Endodermal cell (in vitro differentiated cells): ENCODE measurements at regions not wholly inside any gene's neighbourhood (a gene's known extent, or its start where the extent isn't known, plus 50 kb on each side); places are given as distances from the start of the nearest gene placed in this dataset.

ENCODE experiments used
- DNase-seq: peaks from one replicate; pipeline ENCODE4 v3.0.0-alpha.2; 2017
- H3K27ac ChIP-seq: 2 replicates; pipeline ENCODE4 v1.5.1; 2013; ENCODE audit warnings: mild to moderate bottlenecking, low read depth, low read length, moderate library complexity
- H3K27me3 ChIP-seq: 2 replicates; pipeline ENCODE4 v1.6.1; 2013; ENCODE audit warnings: mild to moderate bottlenecking, low read length, moderate library complexity; ENCODE audit not compliant: insufficient read depth, control insufficient read depth, poor library complexity, severe bottlenecking
- H3K36me3 ChIP-seq: 2 replicates; pipeline ENCODE4 v1.7.0; 2013; ENCODE audit warnings: mild to moderate bottlenecking, low read length, moderate library complexity; ENCODE audit not compliant: control insufficient read depth, insufficient read depth
- H3K4me1 ChIP-seq: one replicate; pipeline ENCODE4 v1.7.0; 2013; ENCODE audit warnings: low read length; ENCODE audit not compliant: control insufficient read depth, insufficient read depth
- H3K4me3 ChIP-seq: 2 replicates; pipeline ENCODE4 v1.5.1; 2013; ENCODE audit warnings: mild to moderate bottlenecking, low read length, moderate library complexity
- H3K9ac ChIP-seq: 2 replicates; pipeline ENCODE4 v1.6.1; 2013; ENCODE audit warnings: mild to moderate bottlenecking, low read length, moderate library complexity; ENCODE audit not compliant: poor library complexity, severe bottlenecking; ENCODE audit errors: extremely low read depth
- H3K9me3 ChIP-seq: 2 replicates; pipeline ENCODE4 v1.6.1; 2013; ENCODE audit warnings: mild to moderate bottlenecking, low read length, moderate library complexity; ENCODE audit not compliant: control insufficient read depth
- H3K27ac Mint-ChIP-seq: 2 replicates; pipeline ENCODE4 v1.8.0; 2020; ENCODE audit warnings: mixed read lengths
- H3K27me3 Mint-ChIP-seq: 2 replicates; pipeline ENCODE4 v1.8.0; 2021; ENCODE audit warnings: mild to moderate bottlenecking, mixed read lengths; ENCODE audit not compliant: insufficient read depth
- H3K36me3 Mint-ChIP-seq: 2 replicates; pipeline ENCODE4 v1.8.0; 2020; ENCODE audit warnings: low read depth, mixed read lengths
- H3K4me1 Mint-ChIP-seq: 2 replicates; pipeline ENCODE4 v1.8.0; 2020; ENCODE audit warnings: mixed read lengths
- H3K4me3 Mint-ChIP-seq: 2 replicates; pipeline ENCODE4 v1.8.0; 2020; ENCODE audit warnings: mild to moderate bottlenecking, moderate library complexity, mixed read lengths
- H3K9me3 Mint-ChIP-seq: 2 replicates; pipeline ENCODE4 v1.8.0; 2020; ENCODE audit warnings: mild to moderate bottlenecking, mixed read lengths
- CTCF ChIP-seq: fragments of 200-600 bp; sonication (generic); conservative IDR thresholded peaks from 2 replicates; pipeline ENCODE4 v1.5.0; 2021; ENCODE audit warnings: antibody characterized with exemption, mild to moderate bottlenecking
- WGBS, 2 experiments: methylation state at CpG; one replicate each; pipeline versions ENCODE4 v1.1.5 to v1.1.7; 2013; ENCODE audit warnings: missing lambda C conversion rate in 2 of 2, mixed read lengths in 1 of 2; ENCODE audit not compliant: insufficient coverage in 1 of 2, insufficient read length in 1 of 2; 5-methylcytosine and 5-hydroxymethylcytosine counted together

GRCh38 chr7:25781704-25782103 is 370.3 kb upstream of the NFE2L3 start:
- no peaks in the 10 kb centered on the region for H3K36me3 Mint-ChIP-seq
- Histone ChIP-seq H3K36me3 (no peaks in the 10 kb centered on the region), H3K9me3 (no peaks in the 10 kb centered on the region), H3K27me3 (no peaks in the 10 kb centered on the region), H3K4me1 (no peaks in the 10 kb centered on the region), H3K27ac (no peak overlapping the region), H3K9ac (no peak overlapping the region), H3K4me3 (no peak overlapping the region)
- no peaks in the 10 kb centered on the region for H3K9me3 Mint-ChIP-seq
- no peaks in the 10 kb centered on the region for H3K4me1 Mint-ChIP-seq
- no peak overlapping the region for H3K27ac Mint-ChIP-seq
- DNase-seq = no peak
- TF ChIP-seq CTCF = no peak
- 82% methylated on average over 1 of the region's 1 CpG; no CpG with 5 or more reads in 1 of the 2 experiments for WGBS, 2 experiments
- peaks cover 1% of the 10 kb centered on the region for H3K27me3 Mint-ChIP-seq
- no peak overlapping the region for H3K4me3 Mint-ChIP-seq

GRCh38 chr7:25786936-25787335 is 365.1 kb upstream of the NFE2L3 start:
- no peak for DNase-seq
- no peak overlapping the region for H3K4me3 ChIP-seq
- H3K9ac ChIP-seq = no peak overlapping the region
- 100% methylated on average over 1 of the region's 1 CpG; no CpG with 5 or more reads in 1 of the 2 experiments for WGBS, 2 experiments
- H3K4me3 Mint-ChIP-seq = no peak overlapping the region
- no peaks in the 10 kb centered on the region for H3K36me3 Mint-ChIP-seq
- no peak for TF ChIP-seq CTCF
- no peaks in the 10 kb centered on the region for H3K9me3 Mint-ChIP-seq
- no peaks in the 10 kb centered on the region for H3K4me1 Mint-ChIP-seq
- H3K27me3 ChIP-seq = no peaks in the 10 kb centered on the region
- no peak overlapping the region for H3K27ac Mint-ChIP-seq
- H3K9me3 ChIP-seq = no peaks in the 10 kb centered on the region
- H3K36me3 ChIP-seq = no peaks in the 10 kb centered on the region
- H3K27me3 Mint-ChIP-seq = peaks cover 1% of the 10 kb centered on the region
- no peak overlapping the region for H3K27ac ChIP-seq
- no peaks in the 10 kb centered on the region for H3K4me1 ChIP-seq

GRCh38 chr7:25787336-25787735 is 364.7 kb upstream of the NFE2L3 start:
- no peak for TF ChIP-seq CTCF
- 92 to 100% methylated on average over 1 of the region's 1 CpG for WGBS, 2 experiments
- H3K4me3 Mint-ChIP-seq = no peak overlapping the region

More at GRCh38 chr7:25787336-25787735, 364.7 kb upstream of the NFE2L3 start:
- Mint-ChIP-seq H3K4me1 (no peaks in the 10 kb centered on the region), H3K9me3 (no peaks in the 10 kb centered on the region), H3K27ac (no peak overlapping the region), H3K27me3 (peaks cover 1% of the 10 kb centered on the region), H3K36me3 (no peaks in the 10 kb centered on the region)
- Histone ChIP-seq H3K36me3 (no peaks in the 10 kb centered on the region), H3K27me3 (no peaks in the 10 kb centered on the region), H3K4me3 (no peak overlapping the region), H3K9me3 (no peaks in the 10 kb centered on the region), H3K27ac (no peak overlapping the region), H3K9ac (no peak overlapping the region), H3K4me1 (no peaks in the 10 kb centered on the region)
- no peak for DNase-seq
